ENCODE measurements at regions not wholly inside any gene's neighbourhood (a gene's known extent, or its start where the extent isn't known, plus 50 kb on each side); places are given as distances from the start of the nearest gene placed in this dataset.

- Mint-ChIP-seq H3K4me1 (ENCODE audit: low read depth) (no peaks in the 10 kb centered on the region), H3K9me3 (ENCODE audit: insufficient read depth) (no peaks in the 10 kb centered on the region), H3K36me3 (ENCODE audit: low read depth) (no peaks in the 10 kb centered on the region), H3K4me3 (no peak overlapping the region), H3K27me3 (ENCODE audit: low read depth) (no peaks in the 10 kb centered on the region), H3K27ac (no peak overlapping the region)
- ChIA-PET POLR2A (no interaction called here), CTCF (no interaction called here)
- ATAC-seq (no peak), DNase-seq (no peak)
Observed at GRCh38 chr18:75823471-75823870, 396.0 kb upstream of the SMIM21 start.

DNA sequence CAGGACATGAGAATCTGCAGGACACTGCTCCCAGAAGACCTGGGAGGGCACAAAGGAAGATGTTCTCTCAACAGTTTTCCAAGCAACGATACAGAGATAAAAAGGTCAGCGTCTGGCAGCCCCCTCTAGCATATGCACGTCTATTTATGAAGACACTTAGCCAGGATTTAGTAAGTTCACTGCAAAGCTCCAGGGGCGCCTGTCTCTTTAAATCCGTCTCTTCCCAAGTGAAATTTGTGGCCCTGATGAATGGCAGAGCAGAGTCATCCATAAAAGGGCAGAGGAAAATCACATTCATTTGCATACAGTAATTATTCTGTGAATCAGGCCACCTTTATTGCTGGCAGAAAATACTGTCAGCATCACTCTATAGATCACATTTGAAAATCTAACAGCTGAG is 390.9 kb upstream of the SMIM21 start:
- Mint-ChIP-seq H3K4me3 (no peak overlapping the region), H3K27ac (no peak overlapping the region), H3K36me3 (ENCODE audit: low read depth) (no peaks in the 10 kb centered on the region), H3K4me1 (ENCODE audit: low read depth) (no peaks in the 10 kb centered on the region), H3K27me3 (ENCODE audit: low read depth) (no peaks in the 10 kb centered on the region), H3K9me3 (ENCODE audit: insufficient read depth) (no peaks in the 10 kb centered on the region)
- ATAC-seq (no peak), DNase-seq (no peak)
- POLR2A ChIA-PET: no interaction called here
- CTCF ChIA-PET: no interaction called here

GRCh38 chr18:75815767-75816166 is 388.3 kb upstream of the SMIM21 start:
- H3K27ac Mint-ChIP-seq: no peak overlapping the region
- CTCF ChIA-PET: no interaction called here
- H3K4me3 Mint-ChIP-seq: no peak overlapping the region
- H3K36me3 Mint-ChIP-seq (ENCODE audit: low read depth): no peaks in the 10 kb centered on the region
- no peak for DNase-seq
- ATAC-seq: no peak
- no peaks in the 10 kb centered on the region for H3K9me3 Mint-ChIP-seq (ENCODE audit: insufficient read depth)
- POLR2A ChIA-PET: no interaction called here
- H3K4me1 Mint-ChIP-seq (ENCODE audit: low read depth): no peaks in the 10 kb centered on the region
- no peaks in the 10 kb centered on the region for H3K27me3 Mint-ChIP-seq (ENCODE audit: low read depth)

- Mint-ChIP-seq H3K4me1 (ENCODE audit: low read depth) (no peaks in the 10 kb centered on the region), H3K36me3 (ENCODE audit: low read depth) (no peaks in the 10 kb centered on the region), H3K4me3 (no peak overlapping the region), H3K27ac (no peak overlapping the region), H3K27me3 (ENCODE audit: low read depth) (peaks cover 2% of the 10 kb centered on the region), H3K9me3 (ENCODE audit: insufficient read depth) (no peaks in the 10 kb centered on the region)
- DNase-seq (no peak), ATAC-seq (no peak)
- POLR2A ChIA-PET: no interaction called here
- CTCF ChIA-PET: no interaction called here
Observed at GRCh38 chr18:75812761-75813160, 385.3 kb upstream of the SMIM21 start.

DNA sequence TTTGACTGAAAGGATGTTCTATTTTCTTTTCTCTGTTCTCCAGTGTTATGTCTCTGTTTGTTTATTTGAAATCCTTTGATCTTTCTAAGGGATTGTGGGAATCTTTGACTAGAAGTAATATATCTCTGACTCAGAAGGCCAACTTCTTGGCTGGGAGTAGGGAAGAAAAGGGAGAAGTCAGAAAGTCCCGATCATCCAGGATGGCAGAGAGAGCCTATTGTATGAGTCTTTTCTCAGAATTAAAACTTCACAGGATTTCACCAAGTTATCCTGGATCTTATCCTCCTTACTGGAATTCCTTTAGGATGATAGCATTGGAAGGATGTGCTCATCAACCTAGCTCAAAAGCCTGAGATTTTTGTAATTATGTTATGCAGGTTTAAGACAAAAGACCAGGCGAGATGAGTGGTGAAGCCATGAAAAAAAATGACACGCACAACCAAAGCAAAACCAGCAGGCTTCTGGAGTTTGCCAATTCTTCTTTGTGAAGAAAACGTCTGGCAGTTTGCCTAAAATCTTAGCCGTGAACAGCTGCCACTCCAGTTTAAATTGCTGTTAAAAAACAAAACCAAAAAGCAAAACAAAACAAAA is 383.6 kb upstream of the SMIM21 start:
- Mint-ChIP-seq H3K9me3 (ENCODE audit: insufficient read depth) (no peaks in the 10 kb centered on the region), H3K27me3 (ENCODE audit: low read depth) (peaks cover 4% of the 10 kb centered on the region), H3K27ac (no peak overlapping the region), H3K4me3 (no peak overlapping the region), H3K36me3 (ENCODE audit: low read depth) (no peaks in the 10 kb centered on the region), H3K4me1 (ENCODE audit: low read depth) (no peaks in the 10 kb centered on the region)
- ATAC-seq (no peak), DNase-seq (no peak)
- CTCF ChIA-PET: no interaction called here
- POLR2A ChIA-PET: no interaction called here

DNA sequence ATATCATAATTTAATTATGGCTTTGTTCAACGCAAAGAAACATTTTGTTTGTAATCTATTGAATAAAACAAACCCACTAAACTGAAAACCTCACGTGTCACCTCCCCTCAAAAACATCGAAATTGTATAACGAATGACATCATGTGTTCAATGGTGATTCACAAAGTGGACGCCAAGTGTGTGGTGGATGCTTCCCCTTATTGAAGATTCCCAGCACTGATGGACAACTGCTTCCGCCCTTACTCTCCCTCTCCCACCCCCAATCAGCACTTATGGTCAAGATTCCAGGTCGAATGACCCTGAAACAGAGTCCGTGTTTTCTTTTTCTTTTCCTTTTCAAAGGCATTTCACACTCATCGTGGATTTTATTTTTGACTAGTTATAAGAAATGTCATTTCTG is 383.0 kb upstream of the SMIM21 start:
- H3K36me3 Mint-ChIP-seq (ENCODE audit: low read depth): no peaks in the 10 kb centered on the region
- ChIA-PET CTCF (no interaction called here), POLR2A (no interaction called here)
- ATAC-seq (no peak), DNase-seq (no peak)
- H3K27me3 Mint-ChIP-seq (ENCODE audit: low read depth): peaks cover 4% of the 10 kb centered on the region
- no peak overlapping the region for H3K4me3 Mint-ChIP-seq
- no peak overlapping the region for H3K27ac Mint-ChIP-seq
- no peaks in the 10 kb centered on the region for H3K4me1 Mint-ChIP-seq (ENCODE audit: low read depth)
- H3K9me3 Mint-ChIP-seq (ENCODE audit: insufficient read depth): no peaks in the 10 kb centered on the region

- Mint-ChIP-seq H3K36me3 (ENCODE audit: low read depth) (no peaks in the 10 kb centered on the region), H3K4me1 (ENCODE audit: low read depth) (no peaks in the 10 kb centered on the region), H3K4me3 (no peak overlapping the region), H3K9me3 (ENCODE audit: insufficient read depth) (no peaks in the 10 kb centered on the region), H3K27me3 (ENCODE audit: low read depth) (peaks cover 4% of the 10 kb centered on the region), H3K27ac (no peak overlapping the region)
- CTCF ChIA-PET: no interaction called here
- POLR2A ChIA-PET: no interaction called here
- no peak for DNase-seq
- no peak for ATAC-seq
Observed at GRCh38 chr18:75809926-75810255, 382.4 kb upstream of the SMIM21 start.

GRCh38 chr18:75809151-75809925 is 381.8 kb upstream of the SMIM21 start:
- H3K4me1 Mint-ChIP-seq (ENCODE audit: low read depth): no peaks in the 10 kb centered on the region
- ChIA-PET CTCF (no interaction called here), POLR2A (no interaction called here)

GRCh38 chr18:75805265-75805664 is 377.8 kb upstream of the SMIM21 start:
- POLR2A ChIA-PET: no interaction called here
- no peaks in the 10 kb centered on the region for H3K9me3 Mint-ChIP-seq (ENCODE audit: insufficient read depth)
- CTCF ChIA-PET: no interaction called here

More at GRCh38 chr18:75809151-75809925, 381.8 kb upstream of the SMIM21 start:
- DNase-seq (no peak), ATAC-seq (no peak)
- H3K27ac Mint-ChIP-seq: no peak overlapping the region
- H3K27me3 Mint-ChIP-seq (ENCODE audit: low read depth): peaks cover 4% of the 10 kb centered on the region
- no peaks in the 10 kb centered on the region for H3K36me3 Mint-ChIP-seq (ENCODE audit: low read depth)
- H3K9me3 Mint-ChIP-seq (ENCODE audit: insufficient read depth): no peaks in the 10 kb centered on the region
- H3K4me3 Mint-ChIP-seq: no peak overlapping the region

GRCh38 chr18:75802681-75803080 is 375.2 kb upstream of the SMIM21 start:
- no peaks in the 10 kb centered on the region for H3K4me1 Mint-ChIP-seq (ENCODE audit: low read depth)
- no peak for ATAC-seq

More at GRCh38 chr18:75805265-75805664, 377.8 kb upstream of the SMIM21 start:
- Mint-ChIP-seq H3K27me3 (ENCODE audit: low read depth) (peaks cover 4% of the 10 kb centered on the region), H3K4me3 (no peak overlapping the region), H3K27ac (no peak overlapping the region), H3K36me3 (ENCODE audit: low read depth) (no peaks in the 10 kb centered on the region), H3K4me1 (ENCODE audit: low read depth) (no peaks in the 10 kb centered on the region)
- DNase-seq (no peak), ATAC-seq (no peak)

DNA sequence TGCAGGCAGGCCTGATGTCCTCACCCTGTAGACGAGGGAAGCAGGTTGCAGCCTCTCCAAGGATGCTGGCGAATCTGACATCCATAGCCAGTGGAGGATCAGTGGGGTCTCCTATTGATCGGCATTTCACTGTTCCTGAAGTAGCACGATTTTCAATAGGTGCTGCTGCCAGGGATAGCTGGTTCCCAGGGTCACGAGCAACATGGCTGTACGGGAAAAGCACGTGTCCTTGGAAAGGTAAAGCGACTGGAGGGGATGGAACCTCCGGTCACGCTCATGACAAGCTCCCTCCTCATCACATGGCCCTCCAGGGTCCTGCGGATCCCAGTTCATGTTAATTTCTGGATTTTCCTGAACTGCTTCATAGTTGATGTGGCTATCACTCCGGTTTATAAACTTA is 373.7 kb upstream of the SMIM21 start:
- ChIA-PET POLR2A (no interaction called here), CTCF (no interaction called here)
- H3K27ac Mint-ChIP-seq: no peak overlapping the region
- DNase-seq: no peak
- H3K9me3 Mint-ChIP-seq (ENCODE audit: insufficient read depth): no peaks in the 10 kb centered on the region
- no peaks in the 10 kb centered on the region for H3K4me1 Mint-ChIP-seq (ENCODE audit: low read depth)
- H3K4me3 Mint-ChIP-seq: no peak overlapping the region
- H3K27me3 Mint-ChIP-seq (ENCODE audit: low read depth): no peaks in the 10 kb centered on the region
- no peaks in the 10 kb centered on the region for H3K36me3 Mint-ChIP-seq (ENCODE audit: low read depth)
- ATAC-seq: no peak

More at GRCh38 chr18:75802681-75803080, 375.2 kb upstream of the SMIM21 start:
- ChIA-PET POLR2A (no interaction called here), CTCF (no interaction called here)
- H3K27ac Mint-ChIP-seq: no peak overlapping the region
- H3K9me3 Mint-ChIP-seq (ENCODE audit: insufficient read depth): no peaks in the 10 kb centered on the region
- no peak overlapping the region for H3K4me3 Mint-ChIP-seq
- H3K27me3 Mint-ChIP-seq (ENCODE audit: low read depth): peaks cover 2% of the 10 kb centered on the region
- no peaks in the 10 kb centered on the region for H3K36me3 Mint-ChIP-seq (ENCODE audit: low read depth)
- DNase-seq: no peak

- Mint-ChIP-seq H3K9me3 (ENCODE audit: insufficient read depth) (no peaks in the 10 kb centered on the region), H3K27me3 (ENCODE audit: low read depth) (no peaks in the 10 kb centered on the region), H3K4me3 (no peak overlapping the region), H3K27ac (no peak overlapping the region), H3K36me3 (ENCODE audit: low read depth) (no peaks in the 10 kb centered on the region), H3K4me1 (ENCODE audit: low read depth) (no peaks in the 10 kb centered on the region)
- POLR2A ChIA-PET: no interaction called here
- CTCF ChIA-PET: no interaction called here
- ATAC-seq: no peak
- DNase-seq: no peak
Observed at GRCh38 chr18:75800331-75800648, 372.8 kb upstream of the SMIM21 start.
